GM12892 (cell line): ENCODE measurements at regions not wholly inside any gene's neighbourhood (a gene's known extent, or its start where the extent isn't known, plus 50 kb on each side); places are given as distances from the start of the nearest gene placed in this dataset.

Experiments used
- POLR2A ChIP-seq: IDR thresholded peaks from 2 replicates; pipeline ENCODE4 v1.6.1; 2011; ENCODE audit warnings: low read depth, low read length, control low read depth
- POLR2AphosphoS5 ChIP-seq: IDR thresholded peaks from 2 replicates; pipeline ENCODE4 v1.6.1; 2011; ENCODE audit warnings: low read depth, low read length, control low read depth
- TAF1 ChIP-seq: IDR thresholded peaks from 2 replicates; pipeline ENCODE4 v1.6.1; 2011; ENCODE audit warnings: low read depth, mild to moderate bottlenecking, control low read depth, low read length, borderline replicate concordance

- TF ChIP-seq POLR2AphosphoS5 (no peak), POLR2A (no peak), TAF1 (no peak)
These were observed 158.0 kb downstream of the IPMK start for GRCh38 chr10:58109731-58110130.
